GM10248 (cell line): ENCODE measurements at regions not wholly inside any gene's neighbourhood (a gene's known extent, or its start where the extent isn't known, plus 50 kb on each side); places are given as distances from the start of the nearest gene placed in this dataset.
A peak's percentile ranks its signal among the peaks of the same experiment; 100 is the strongest.

ENCODE experiments used
- CTCF ChIA-PET: fragments of 300-600 bp; sonication (Branson Sonifier 250); formaldehyde crosslinking; extraction: SDS; loops from one replicate; lab custom pipeline; 2021; ENCODE audit warnings: antibody characterized with exemption; lab: Yijun Ruan, JAX
- POLR2A ChIA-PET: fragments of 350-650 bp; sonication (Branson Sonifier 250); formaldehyde crosslinking; extraction: SDS; loops from one replicate; lab custom pipeline; 2020; ENCODE audit warnings: antibody characterized with exemption; lab: Yijun Ruan, JAX
- DNase-seq: peaks from one replicate; pipeline ENCODE4 v3.0.0; 2012; ENCODE audit errors: extremely low spot score
- CTCF ChIP-seq: IDR thresholded peaks from 2 replicates; pipeline ENCODE4 v1.5.1; 2012; ENCODE audit warnings: mild to moderate bottlenecking, low read depth; ENCODE audit errors: extremely low read depth, missing control alignments, control extremely low read depth

- no peak for TF ChIP-seq CTCF
- DNase-seq, result no peak
- CTCF ChIA-PET, result no interaction called here
- POLR2A ChIA-PET, result no interaction called here
Observed at GRCh38 chr12:45629292-45629691, 100.2 kb upstream of the ARID2 start.

GRCh38 chr12:45633733-45634132 lies 95.8 kb upstream of the ARID2 start:
- CTCF ChIA-PET, result no interaction called here
- POLR2A ChIA-PET, result no interaction called here
- DNase-seq, result no peak
- TF ChIP-seq CTCF, result no peak

GRCh38 chr12:45634273-45634917 lies 95.1 kb upstream of the ARID2 start:
- POLR2A ChIA-PET, result no interaction called here
- TF ChIP-seq CTCF, result no peak

GRCh38 chr12:45637242-45637641 lies 92.3 kb upstream of the ARID2 start:
- ChIA-PET CTCF (interaction anchor here (1.1 kb wide), 1 partner anchor 10 kb away, joined by 4 read pairs; no protein-coding TSS in a partner anchor), POLR2A (no interaction called here)
- TF ChIP-seq CTCF, result no peak
- no peak for DNase-seq

More at GRCh38 chr12:45634273-45634917, 95.1 kb upstream of the ARID2 start:
- DNase-seq, result peak; percentile 43
- CTCF ChIA-PET, result no interaction called here

- ChIA-PET CTCF (no interaction called here), POLR2A (no interaction called here)
- no peak for DNase-seq
- TF ChIP-seq CTCF, result no peak
Observed at GRCh38 chr12:45637706-45638105, 91.8 kb upstream of the ARID2 start.

- ChIA-PET POLR2A (no interaction called here), CTCF (no interaction called here)
- no peak for DNase-seq
- no peak for TF ChIP-seq CTCF
Observed at GRCh38 chr12:45638386-45638785, 91.1 kb upstream of the ARID2 start.
